ENCODE measurements at regions not wholly inside any gene's neighbourhood (a gene's known extent, or its start where the extent isn't known, plus 50 kb on each side); places are given as distances from the start of the nearest gene placed in this dataset.

DNA sequence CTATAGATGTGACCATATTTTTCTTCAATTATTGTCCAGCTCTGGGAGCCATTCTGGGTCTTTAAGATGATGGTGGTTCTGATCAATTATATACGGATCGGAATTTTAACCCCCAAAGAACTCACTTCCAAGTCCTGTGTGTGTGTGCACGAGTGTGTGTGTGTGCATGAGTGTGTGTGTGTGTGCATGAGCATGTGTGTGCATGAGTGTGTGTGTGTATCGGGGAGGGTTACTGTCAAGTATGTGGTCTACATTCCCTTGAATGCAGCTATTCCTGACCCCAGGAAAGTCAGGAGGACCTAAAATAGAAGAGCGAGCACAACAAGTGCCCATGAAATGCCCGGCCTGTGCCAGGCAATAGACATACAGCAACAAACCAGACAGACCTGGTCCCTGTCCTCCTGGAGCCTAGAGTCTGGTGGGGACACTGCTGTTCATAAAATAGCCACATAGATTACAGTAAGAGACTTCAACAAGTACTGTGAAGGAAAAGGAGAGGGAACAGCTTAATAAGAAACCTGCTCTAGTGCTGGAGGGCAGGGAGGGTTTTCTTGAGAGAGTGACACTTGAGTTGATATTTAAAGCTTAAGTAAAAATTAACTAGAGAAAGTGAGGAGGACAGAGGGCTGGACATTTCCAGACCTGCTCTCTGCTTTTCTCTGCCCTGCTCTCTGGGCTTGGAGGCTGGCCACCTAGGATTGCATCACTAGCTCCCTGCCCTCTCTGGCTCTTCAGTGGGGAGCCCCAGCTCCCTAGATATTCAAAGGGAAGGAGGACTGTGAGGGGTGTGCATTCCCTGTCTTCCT is 66.1 kb upstream of the SPON1 start:
- ATAC-seq (no peak), DNase-seq (ENCODE audit: low spot score) (no peak)
- Mint-ChIP-seq H3K4me3 (no peak overlapping the region), H3K4me1 (peaks cover 10% of the 10 kb centered on the region), H3K27ac (no peak overlapping the region), H3K36me3 (no peaks in the 10 kb centered on the region), H3K27me3 (ENCODE audit: low read depth) (no peaks in the 10 kb centered on the region), H3K9me3 (no peaks in the 10 kb centered on the region)
- ChIA-PET POLR2A (no interaction called here), CTCF (no interaction called here)
- no peak for TF ChIP-seq TEAD4 (CRISPR knock-in tag; IDR thresholded peaks at IDR 0.05)
- no peak for TF ChIP-seq SMAD4 (CRISPR knock-in tag; IDR thresholded peaks at IDR 0.05)
- no peak for TF ChIP-seq FOXP1 (CRISPR knock-in tag; IDR thresholded peaks at IDR 0.05; ENCODE audit: borderline replicate concordance)
- TF ChIP-seq, protein P1, sequence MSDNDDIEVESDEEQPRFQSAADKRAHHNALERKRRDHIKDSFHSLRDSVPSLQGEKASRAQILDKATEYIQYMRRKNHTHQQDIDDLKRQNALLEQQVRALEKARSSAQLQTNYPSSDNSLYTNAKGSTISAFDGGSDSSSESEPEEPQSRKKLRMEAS (CRISPR knock-in tag; IDR thresholded peaks at IDR 0.05): no peak
- TF ChIP-seq KAT7 (CRISPR knock-in tag; IDR thresholded peaks at IDR 0.05; ENCODE audit: borderline replicate concordance): no peak
- TF ChIP-seq CREB1 (CRISPR knock-in tag; IDR thresholded peaks at IDR 0.05): no peak
- TF ChIP-seq, protein P2, sequence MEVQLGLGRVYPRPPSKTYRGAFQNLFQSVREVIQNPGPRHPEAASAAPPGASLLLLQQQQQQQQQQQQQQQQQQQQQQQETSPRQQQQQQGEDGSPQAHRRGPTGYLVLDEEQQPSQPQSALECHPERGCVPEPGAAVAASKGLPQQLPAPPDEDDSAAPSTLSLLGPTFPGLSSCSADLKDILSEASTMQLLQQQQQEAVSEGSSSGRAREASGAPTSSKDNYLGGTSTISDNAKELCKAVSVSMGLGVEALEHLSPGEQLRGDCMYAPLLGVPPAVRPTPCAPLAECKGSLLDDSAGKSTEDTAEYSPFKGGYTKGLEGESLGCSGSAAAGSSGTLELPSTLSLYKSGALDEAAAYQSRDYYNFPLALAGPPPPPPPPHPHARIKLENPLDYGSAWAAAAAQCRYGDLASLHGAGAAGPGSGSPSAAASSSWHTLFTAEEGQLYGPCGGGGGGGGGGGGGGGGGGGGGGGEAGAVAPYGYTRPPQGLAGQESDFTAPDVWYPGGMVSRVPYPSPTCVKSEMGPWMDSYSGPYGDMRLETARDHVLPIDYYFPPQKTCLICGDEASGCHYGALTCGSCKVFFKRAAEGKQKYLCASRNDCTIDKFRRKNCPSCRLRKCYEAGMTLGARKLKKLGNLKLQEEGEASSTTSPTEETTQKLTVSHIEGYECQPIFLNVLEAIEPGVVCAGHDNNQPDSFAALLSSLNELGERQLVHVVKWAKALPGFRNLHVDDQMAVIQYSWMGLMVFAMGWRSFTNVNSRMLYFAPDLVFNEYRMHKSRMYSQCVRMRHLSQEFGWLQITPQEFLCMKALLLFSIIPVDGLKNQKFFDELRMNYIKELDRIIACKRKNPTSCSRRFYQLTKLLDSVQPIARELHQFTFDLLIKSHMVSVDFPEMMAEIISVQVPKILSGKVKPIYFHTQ (CRISPR knock-in tag; IDR thresholded peaks at IDR 0.05): no peak
- TF ChIP-seq, protein P3, sequence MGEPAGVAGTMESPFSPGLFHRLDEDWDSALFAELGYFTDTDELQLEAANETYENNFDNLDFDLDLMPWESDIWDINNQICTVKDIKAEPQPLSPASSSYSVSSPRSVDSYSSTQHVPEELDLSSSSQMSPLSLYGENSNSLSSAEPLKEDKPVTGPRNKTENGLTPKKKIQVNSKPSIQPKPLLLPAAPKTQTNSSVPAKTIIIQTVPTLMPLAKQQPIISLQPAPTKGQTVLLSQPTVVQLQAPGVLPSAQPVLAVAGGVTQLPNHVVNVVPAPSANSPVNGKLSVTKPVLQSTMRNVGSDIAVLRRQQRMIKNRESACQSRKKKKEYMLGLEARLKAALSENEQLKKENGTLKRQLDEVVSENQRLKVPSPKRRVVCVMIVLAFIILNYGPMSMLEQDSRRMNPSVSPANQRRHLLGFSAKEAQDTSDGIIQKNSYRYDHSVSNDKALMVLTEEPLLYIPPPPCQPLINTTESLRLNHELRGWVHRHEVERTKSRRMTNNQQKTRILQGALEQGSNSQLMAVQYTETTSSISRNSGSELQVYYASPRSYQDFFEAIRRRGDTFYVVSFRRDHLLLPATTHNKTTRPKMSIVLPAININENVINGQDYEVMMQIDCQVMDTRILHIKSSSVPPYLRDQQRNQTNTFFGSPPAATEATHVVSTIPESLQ (CRISPR knock-in tag; IDR thresholded peaks at IDR 0.05): no peak
- TF ChIP-seq, protein P4, sequence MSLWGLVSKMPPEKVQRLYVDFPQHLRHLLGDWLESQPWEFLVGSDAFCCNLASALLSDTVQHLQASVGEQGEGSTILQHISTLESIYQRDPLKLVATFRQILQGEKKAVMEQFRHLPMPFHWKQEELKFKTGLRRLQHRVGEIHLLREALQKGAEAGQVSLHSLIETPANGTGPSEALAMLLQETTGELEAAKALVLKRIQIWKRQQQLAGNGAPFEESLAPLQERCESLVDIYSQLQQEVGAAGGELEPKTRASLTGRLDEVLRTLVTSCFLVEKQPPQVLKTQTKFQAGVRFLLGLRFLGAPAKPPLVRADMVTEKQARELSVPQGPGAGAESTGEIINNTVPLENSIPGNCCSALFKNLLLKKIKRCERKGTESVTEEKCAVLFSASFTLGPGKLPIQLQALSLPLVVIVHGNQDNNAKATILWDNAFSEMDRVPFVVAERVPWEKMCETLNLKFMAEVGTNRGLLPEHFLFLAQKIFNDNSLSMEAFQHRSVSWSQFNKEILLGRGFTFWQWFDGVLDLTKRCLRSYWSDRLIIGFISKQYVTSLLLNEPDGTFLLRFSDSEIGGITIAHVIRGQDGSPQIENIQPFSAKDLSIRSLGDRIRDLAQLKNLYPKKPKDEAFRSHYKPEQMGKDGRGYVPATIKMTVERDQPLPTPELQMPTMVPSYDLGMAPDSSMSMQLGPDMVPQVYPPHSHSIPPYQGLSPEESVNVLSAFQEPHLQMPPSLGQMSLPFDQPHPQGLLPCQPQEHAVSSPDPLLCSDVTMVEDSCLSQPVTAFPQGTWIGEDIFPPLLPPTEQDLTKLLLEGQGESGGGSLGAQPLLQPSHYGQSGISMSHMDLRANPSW (CRISPR knock-in tag; conservative IDR thresholded peaks at IDR 0.05; ENCODE audit: low read depth): no peak
- TF ChIP-seq, protein P5, sequence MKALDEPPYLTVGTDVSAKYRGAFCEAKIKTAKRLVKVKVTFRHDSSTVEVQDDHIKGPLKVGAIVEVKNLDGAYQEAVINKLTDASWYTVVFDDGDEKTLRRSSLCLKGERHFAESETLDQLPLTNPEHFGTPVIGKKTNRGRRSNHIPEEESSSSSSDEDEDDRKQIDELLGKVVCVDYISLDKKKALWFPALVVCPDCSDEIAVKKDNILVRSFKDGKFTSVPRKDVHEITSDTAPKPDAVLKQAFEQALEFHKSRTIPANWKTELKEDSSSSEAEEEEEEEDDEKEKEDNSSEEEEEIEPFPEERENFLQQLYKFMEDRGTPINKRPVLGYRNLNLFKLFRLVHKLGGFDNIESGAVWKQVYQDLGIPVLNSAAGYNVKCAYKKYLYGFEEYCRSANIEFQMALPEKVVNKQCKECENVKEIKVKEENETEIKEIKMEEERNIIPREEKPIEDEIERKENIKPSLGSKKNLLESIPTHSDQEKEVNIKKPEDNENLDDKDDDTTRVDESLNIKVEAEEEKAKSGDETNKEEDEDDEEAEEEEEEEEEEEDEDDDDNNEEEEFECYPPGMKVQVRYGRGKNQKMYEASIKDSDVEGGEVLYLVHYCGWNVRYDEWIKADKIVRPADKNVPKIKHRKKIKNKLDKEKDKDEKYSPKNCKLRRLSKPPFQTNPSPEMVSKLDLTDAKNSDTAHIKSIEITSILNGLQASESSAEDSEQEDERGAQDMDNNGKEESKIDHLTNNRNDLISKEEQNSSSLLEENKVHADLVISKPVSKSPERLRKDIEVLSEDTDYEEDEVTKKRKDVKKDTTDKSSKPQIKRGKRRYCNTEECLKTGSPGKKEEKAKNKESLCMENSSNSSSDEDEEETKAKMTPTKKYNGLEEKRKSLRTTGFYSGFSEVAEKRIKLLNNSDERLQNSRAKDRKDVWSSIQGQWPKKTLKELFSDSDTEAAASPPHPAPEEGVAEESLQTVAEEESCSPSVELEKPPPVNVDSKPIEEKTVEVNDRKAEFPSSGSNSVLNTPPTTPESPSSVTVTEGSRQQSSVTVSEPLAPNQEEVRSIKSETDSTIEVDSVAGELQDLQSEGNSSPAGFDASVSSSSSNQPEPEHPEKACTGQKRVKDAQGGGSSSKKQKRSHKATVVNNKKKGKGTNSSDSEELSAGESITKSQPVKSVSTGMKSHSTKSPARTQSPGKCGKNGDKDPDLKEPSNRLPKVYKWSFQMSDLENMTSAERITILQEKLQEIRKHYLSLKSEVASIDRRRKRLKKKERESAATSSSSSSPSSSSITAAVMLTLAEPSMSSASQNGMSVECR (CRISPR knock-in tag; IDR thresholded peaks at IDR 0.05; ENCODE audit: borderline replicate concordance): no peak
- TF ChIP-seq, protein P6, sequence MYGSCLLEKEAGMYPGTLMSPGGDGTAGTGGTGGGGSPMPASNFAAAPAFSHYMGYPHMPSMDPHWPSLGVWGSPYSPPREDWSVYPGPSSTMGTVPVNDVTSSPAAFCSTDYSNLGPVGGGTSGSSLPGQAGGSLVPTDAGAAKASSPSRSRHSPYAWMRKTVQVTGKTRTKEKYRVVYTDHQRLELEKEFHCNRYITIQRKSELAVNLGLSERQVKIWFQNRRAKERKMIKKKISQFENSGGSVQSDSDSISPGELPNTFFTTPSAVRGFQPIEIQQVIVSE (CRISPR knock-in tag; IDR thresholded peaks at IDR 0.05; ENCODE audit: borderline replicate concordance): no peak
- no peak for TF ChIP-seq ELF4 (CRISPR knock-in tag; IDR thresholded peaks at IDR 0.05; ENCODE audit: low read depth)
- TF ChIP-seq SOX15 (CRISPR knock-in tag; IDR thresholded peaks at IDR 0.05): no peak
- TF ChIP-seq, protein P7, sequence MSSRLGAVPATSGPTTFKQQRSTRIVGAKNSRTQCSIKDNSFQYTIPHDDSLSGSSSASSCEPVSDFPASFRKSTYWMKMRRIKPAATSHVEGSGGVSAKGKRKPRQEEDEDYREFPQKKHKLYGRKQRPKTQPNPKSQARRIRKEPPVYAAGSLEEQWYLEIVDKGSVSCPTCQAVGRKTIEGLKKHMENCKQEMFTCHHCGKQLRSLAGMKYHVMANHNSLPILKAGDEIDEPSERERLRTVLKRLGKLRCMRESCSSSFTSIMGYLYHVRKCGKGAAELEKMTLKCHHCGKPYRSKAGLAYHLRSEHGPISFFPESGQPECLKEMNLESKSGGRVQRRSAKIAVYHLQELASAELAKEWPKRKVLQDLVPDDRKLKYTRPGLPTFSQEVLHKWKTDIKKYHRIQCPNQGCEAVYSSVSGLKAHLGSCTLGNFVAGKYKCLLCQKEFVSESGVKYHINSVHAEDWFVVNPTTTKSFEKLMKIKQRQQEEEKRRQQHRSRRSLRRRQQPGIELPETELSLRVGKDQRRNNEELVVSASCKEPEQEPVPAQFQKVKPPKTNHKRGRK (CRISPR knock-in tag; IDR thresholded peaks at IDR 0.05; ENCODE audit: borderline replicate concordance): no peak
- TF ChIP-seq OVOL2 (CRISPR knock-in tag; IDR thresholded peaks at IDR 0.05; ENCODE audit: borderline replicate concordance): no peak
- TF ChIP-seq, protein P8, sequence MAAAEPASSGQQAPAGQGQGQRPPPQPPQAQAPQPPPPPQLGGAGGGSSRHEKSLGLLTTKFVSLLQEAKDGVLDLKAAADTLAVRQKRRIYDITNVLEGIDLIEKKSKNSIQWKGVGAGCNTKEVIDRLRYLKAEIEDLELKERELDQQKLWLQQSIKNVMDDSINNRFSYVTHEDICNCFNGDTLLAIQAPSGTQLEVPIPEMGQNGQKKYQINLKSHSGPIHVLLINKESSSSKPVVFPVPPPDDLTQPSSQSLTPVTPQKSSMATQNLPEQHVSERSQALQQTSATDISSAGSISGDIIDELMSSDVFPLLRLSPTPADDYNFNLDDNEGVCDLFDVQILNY (CRISPR knock-in tag; IDR thresholded peaks at IDR 0.05): no peak
- no peak for TF ChIP-seq ZNF138 (CRISPR knock-in tag; conservative IDR thresholded peaks at IDR 0.05)
- TF ChIP-seq, protein P9, sequence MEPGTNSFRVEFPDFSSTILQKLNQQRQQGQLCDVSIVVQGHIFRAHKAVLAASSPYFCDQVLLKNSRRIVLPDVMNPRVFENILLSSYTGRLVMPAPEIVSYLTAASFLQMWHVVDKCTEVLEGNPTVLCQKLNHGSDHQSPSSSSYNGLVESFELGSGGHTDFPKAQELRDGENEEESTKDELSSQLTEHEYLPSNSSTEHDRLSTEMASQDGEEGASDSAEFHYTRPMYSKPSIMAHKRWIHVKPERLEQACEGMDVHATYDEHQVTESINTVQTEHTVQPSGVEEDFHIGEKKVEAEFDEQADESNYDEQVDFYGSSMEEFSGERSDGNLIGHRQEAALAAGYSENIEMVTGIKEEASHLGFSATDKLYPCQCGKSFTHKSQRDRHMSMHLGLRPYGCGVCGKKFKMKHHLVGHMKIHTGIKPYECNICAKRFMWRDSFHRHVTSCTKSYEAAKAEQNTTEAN (CRISPR knock-in tag; IDR thresholded peaks at IDR 0.05): no peak
- TF ChIP-seq FOXJ3 (CRISPR knock-in tag; IDR thresholded peaks at IDR 0.05; ENCODE audit: borderline replicate concordance): no peak
